H1 (cell line): ENCODE measurements at regions not wholly inside any gene's neighbourhood (a gene's known extent, or its start where the extent isn't known, plus 50 kb on each side); places are given as distances from the start of the nearest gene placed in this dataset.

ENCODE experiments used
- CTCF ChIA-PET: fragments of 300-600 bp; sonication (Branson Sonifier 250); formaldehyde crosslinking; loops from one replicate; lab custom pipeline; 2021; ENCODE audit not compliant: partially characterized antibody; lab: Charles Lee
- POLR2A ChIA-PET: fragments of 300-600 bp; sonication (Branson Sonifier 250); formaldehyde crosslinking; loops from one replicate; lab custom pipeline; 2021; ENCODE audit warnings: inconsistent platforms; ENCODE audit not compliant: partially characterized antibody; lab: Charles Lee
- DNase-seq, 2 experiments: peaks; one replicate each; pipeline versions ENCODE4 v3.0.0 to v3.0.0-alpha.2; 2010 to 2022; ENCODE audit warnings: low spot score in 2 of 2, low read depth in 1 of 2, mixed read lengths in 1 of 2
- FAIRE-seq: peaks from 2 replicates; lab custom pipeline; 2011; peaks lifted over from hg19 to GRCh38; lab: Jason Lieb, UNC
- H2AFZ ChIP-seq: 2 replicates; pipeline ENCODE4 v1.8.1; 2012; ENCODE audit warnings: low read length, inconsistent platforms
- H2AK5ac ChIP-seq: 2 replicates; pipeline ENCODE4 v1.6.1; 2013; ENCODE audit warnings: low read depth, low read length
- H2BK120ac ChIP-seq: replicated peaks from 2 replicates; pipeline ENCODE3; 2013; ENCODE audit warnings: low read depth, low read length, inconsistent platforms
- H2BK12ac ChIP-seq: 2 replicates; pipeline ENCODE4 v1.6.1; 2013; ENCODE audit warnings: low read depth, low read length
- H2BK15ac ChIP-seq: 2 replicates; pipeline ENCODE4 v1.6.1; 2013; ENCODE audit warnings: low read length
- H2BK20ac ChIP-seq: 2 replicates; pipeline ENCODE4 v1.6.1; 2013; ENCODE audit warnings: low read length
- H2BK5ac ChIP-seq: 2 replicates; pipeline ENCODE4 v1.6.1; 2013; ENCODE audit warnings: low read depth, low read length
- H3K14ac ChIP-seq: 2 replicates; pipeline ENCODE4 v1.6.1; 2013; ENCODE audit warnings: inconsistent platforms; ENCODE audit not compliant: insufficient read length
- H3K18ac ChIP-seq: 2 replicates; pipeline ENCODE4 v1.6.1; 2013; ENCODE audit warnings: low read length; ENCODE audit errors: extremely low read depth
- H3K23ac ChIP-seq: 2 replicates; pipeline ENCODE4 v1.6.1; 2013; ENCODE audit warnings: inconsistent platforms; ENCODE audit not compliant: insufficient read length
- H3K23me2 ChIP-seq: 2 replicates; pipeline ENCODE4 v1.6.1; 2013; ENCODE audit warnings: low read depth, low read length
- H3K27ac ChIP-seq: 2 replicates; pipeline ENCODE4 v1.6.1; 2011; ENCODE audit warnings: low read depth, low read length, inconsistent platforms
- H3K27me3 ChIP-seq, 4 experiments: replicated peaks in 1 of 4; 1 replicate in 1 of 4; 2 replicates in 3 of 4; pipeline versions ENCODE4 v1.6.1 to v1.8.1; 2011 to 2013; ENCODE audit warnings: low read length in 3 of 4, mild to moderate bottlenecking in 3 of 4, inconsistent platforms in 2 of 4, mixed read lengths in 2 of 4, moderate library complexity in 1 of 4; ENCODE audit not compliant: control insufficient read depth in 3 of 4, insufficient read depth in 3 of 4; ENCODE audit errors: extremely low read depth in 1 of 4
- H3K36me3 ChIP-seq, 4 experiments: 2 replicates each; pipeline versions ENCODE4 v1.6.1 to v1.8.1; 2011 to 2013; ENCODE audit warnings: mild to moderate bottlenecking in 4 of 4, low read length in 3 of 4, moderate library complexity in 2 of 4, control low read depth in 1 of 4, inconsistent platforms in 1 of 4; ENCODE audit not compliant: insufficient read depth in 4 of 4, control insufficient read depth in 2 of 4
- H3K4ac ChIP-seq: replicated peaks from 2 replicates; pipeline ENCODE3; 2013; ENCODE audit warnings: low read length, low read depth, mixed read lengths, inconsistent platforms; ENCODE audit not compliant: insufficient read length
- H3K4me1 ChIP-seq, 4 experiments: replicated peaks in 1 of 4; 1 replicate in 1 of 4; 2 replicates in 3 of 4; pipeline versions ENCODE4 v1.6.1 to v1.8.1; 2011 to 2013; ENCODE audit warnings: low read length in 3 of 4, inconsistent platforms in 2 of 4, mixed read lengths in 1 of 4; ENCODE audit not compliant: insufficient read depth in 4 of 4, control insufficient read depth in 3 of 4
- H3K4me2 ChIP-seq, 2 experiments: 2 replicates each; pipeline versions ENCODE4 v1.6.1 to v1.8.1; 2011 to 2013; ENCODE audit warnings: low read depth in 2 of 2, low read length in 2 of 2, control low read depth in 1 of 2, inconsistent platforms in 1 of 2, mild to moderate bottlenecking in 1 of 2; ENCODE audit not compliant: insufficient read depth in 1 of 2
- H3K4me3 ChIP-seq, 4 experiments: fragments of 200-600, 300-600 bp in 1 of 4; sonication (generic), shearing (Covaris generic), sonication (Bioruptor Twin) in 1 of 4; 2 replicates each; pipeline versions ENCODE4 v1.5.1 to v1.8.1; 2011 to 2016; ENCODE audit warnings: low read length in 4 of 4, low read depth in 3 of 4, control low read depth in 2 of 4, inconsistent platforms in 2 of 4, mild to moderate bottlenecking in 2 of 4, mixed read lengths in 1 of 4, moderate library complexity in 1 of 4; ENCODE audit not compliant: insufficient read depth in 2 of 4; ENCODE audit errors: extremely low read depth in 1 of 4
- H3K56ac ChIP-seq: replicated peaks from 2 replicates; pipeline ENCODE3; 2013; ENCODE audit warnings: low read depth, mild to moderate bottlenecking, mixed read lengths, low read length, inconsistent platforms; ENCODE audit not compliant: insufficient read length
- H3K79me1 ChIP-seq: 2 replicates; pipeline ENCODE4 v1.6.1; 2013; ENCODE audit warnings: low read depth, low read length, control low read depth
- H3K79me2 ChIP-seq, 2 experiments: 2 replicates each; pipeline versions ENCODE4 v1.6.1 to v1.8.1; 2012 to 2013; ENCODE audit warnings: low read length in 2 of 2, mild to moderate bottlenecking in 2 of 2, inconsistent platforms in 1 of 2; ENCODE audit not compliant: insufficient read depth in 2 of 2, control insufficient read depth in 1 of 2
- H3K9ac ChIP-seq, 4 experiments: replicated peaks in 1 of 4; 1 replicate in 1 of 4; 2 replicates in 3 of 4; pipeline versions ENCODE4 v1.6.1 to v1.8.1; 2011 to 2013; ENCODE audit warnings: low read depth in 3 of 4, low read length in 3 of 4, control low read depth in 2 of 4, mild to moderate bottlenecking in 2 of 4, moderate library complexity in 2 of 4, inconsistent platforms in 1 of 4; ENCODE audit errors: extremely low read depth in 1 of 4
- H3K9me3 ChIP-seq, 2 experiments: 2 replicates each; pipeline versions ENCODE4 v1.6.1 to v1.8.1; 2012 to 2013; ENCODE audit warnings: mild to moderate bottlenecking in 2 of 2, moderate library complexity in 2 of 2, control low read depth in 1 of 2, inconsistent platforms in 1 of 2, low read depth in 1 of 2, low read length in 1 of 2, mixed read lengths in 1 of 2; ENCODE audit not compliant: insufficient read depth in 2 of 2
- H4K20me1 ChIP-seq, 2 experiments: replicated peaks in 1 of 2; 2 replicates each; pipeline versions ENCODE3 to v1.8.1; 2011 to 2013; ENCODE audit warnings: inconsistent platforms in 2 of 2, low read length in 2 of 2, mild to moderate bottlenecking in 1 of 2; ENCODE audit not compliant: insufficient read depth in 2 of 2, control insufficient read depth in 1 of 2
- H4K5ac ChIP-seq: 2 replicates; pipeline ENCODE4 v1.6.1; 2013; ENCODE audit warnings: low read length, low read depth, mixed read lengths, inconsistent platforms; ENCODE audit not compliant: insufficient read length
- H4K8ac ChIP-seq: 2 replicates; pipeline ENCODE4 v1.8.0; 2013; ENCODE audit warnings: mild to moderate bottlenecking, moderate library complexity, low read length, inconsistent platforms; ENCODE audit not compliant: insufficient read depth; ENCODE audit errors: extremely low read depth
- H4K91ac ChIP-seq: replicated peaks from 2 replicates; pipeline ENCODE3; 2013; ENCODE audit warnings: low read length, mixed read lengths, inconsistent platforms; ENCODE audit not compliant: insufficient read length
- CTCF ChIP-seq, 3 experiments: IDR thresholded peaks; 1 replicate in 2 of 3; 2 replicates in 1 of 3; pipeline versions ENCODE4 v1.5.1 to v1.6.1; 2011; ENCODE audit warnings: low read length in 3 of 3, mild to moderate bottlenecking in 3 of 3, inconsistent platforms in 2 of 3, low read depth in 1 of 3, moderate library complexity in 1 of 3; ENCODE audit not compliant: insufficient read depth in 1 of 3; ENCODE audit errors: control extremely low read depth in 1 of 3
- MAX ChIP-seq: IDR thresholded peaks from 2 replicates; pipeline ENCODE4 v1.6.1; 2012; ENCODE audit warnings: inconsistent platforms
- ZNF274 ChIP-seq: IDR thresholded peaks from 2 replicates; pipeline ENCODE4 v1.7.0; 2012; ENCODE audit warnings: low read length, borderline replicate concordance; ENCODE audit errors: extremely low read depth
- WGBS, 2 experiments: shearing (Covaris generic) in 1 of 2; methylation state at CpG; one replicate each; pipeline versions ENCODE4 v1.1.6 to v1.1.7; 2013 to 2015; ENCODE audit warnings: low lambda C conversion rate in 2 of 2, mixed read lengths in 2 of 2, inconsistent platforms in 1 of 2, low coverage in 1 of 2, missing lambda C conversion rate in 1 of 2; ENCODE audit not compliant: insufficient replicate concordance in 2 of 2, insufficient coverage in 1 of 2, insufficient read length in 1 of 2; ENCODE audit errors: extremely low coverage in 1 of 2, missing lambda C conversion rate in 1 of 2; 5-methylcytosine and 5-hydroxymethylcytosine counted together

- no peaks in the 10 kb centered on the region for H3K4me1 ChIP-seq
- CTCF ChIA-PET: interaction anchor here (1.0 kb wide), 1 partner anchor 344 kb away, joined by 3 read pairs; no protein-coding TSS in a partner anchor
- no peak overlapping the region for H3K14ac ChIP-seq
- no peak overlapping the region for H3K9ac ChIP-seq
- no peaks in the 10 kb centered on the region for H3K27me3 ChIP-seq
- no peak overlapping the region for H3K27ac ChIP-seq
- no peak overlapping the region for H4K8ac ChIP-seq
- H3K4me3 ChIP-seq: no peak overlapping the region
- H4K91ac ChIP-seq: no peak overlapping the region
- no peaks in the 10 kb centered on the region for H3K79me2 ChIP-seq
- H4K20me1 ChIP-seq: no peaks in the 10 kb centered on the region
- H3K9me3 ChIP-seq: no peaks in the 10 kb centered on the region; a peak in 1 of 4 replicates
- H3K23ac ChIP-seq: no peak overlapping the region
- DNase-seq: no peak
- H2AFZ ChIP-seq: no peak overlapping the region
- 94% methylated on average over 1 of the region's 1 CpG; no CpG with 5 or more reads in 1 of the 2 experiments for WGBS, 2 experiments
- H3K79me1 ChIP-seq: no peaks in the 10 kb centered on the region
- no peak overlapping the region for H3K18ac ChIP-seq
- no peak overlapping the region for H2AK5ac ChIP-seq
- H3K23me2 ChIP-seq: no peaks in the 10 kb centered on the region
- no peak overlapping the region for H2BK15ac ChIP-seq
- H2BK120ac ChIP-seq: no peak overlapping the region
- no peak overlapping the region for H3K4ac ChIP-seq
- H3K4me2 ChIP-seq: no peak overlapping the region
- no peaks in the 10 kb centered on the region for H3K36me3 ChIP-seq
- no peak overlapping the region for H2BK12ac ChIP-seq
- TF ChIP-seq ZNF274: no peak
- no peak for TF ChIP-seq MAX
- TF ChIP-seq CTCF (IDR thresholded peaks at IDR 0.05; ENCODE audit: control extremely low read depth in 1 of 3, insufficient read depth in 1 of 3, low read depth in 1 of 3, low read length in 3 of 3): no peak
- no peak overlapping the region for H2BK5ac ChIP-seq
- FAIRE-seq: no peak
- no peak overlapping the region for H2BK20ac ChIP-seq
- H3K56ac ChIP-seq: no peak overlapping the region
- H4K5ac ChIP-seq: no peak overlapping the region
- POLR2A ChIA-PET: no interaction called here
These were observed 1072.0 kb upstream of the INTU start for GRCh38 chr4:126560794-126561193.
